ENCODE measurements at regions not wholly inside any gene's neighbourhood (a gene's known extent, or its start where the extent isn't known, plus 50 kb on each side); places are given as distances from the start of the nearest gene placed in this dataset.
A peak's percentile ranks its signal among the peaks of the same experiment; 100 is the strongest.

GRCh38 chr5:114657342-114658130, 295.7 kb downstream of the KCNN2 start:
- DNase-seq, result no peak

GRCh38 chr5:114649878-114650277, 288.0 kb downstream of the KCNN2 start:
- no peak for DNase-seq

- no peak for DNase-seq
Observed at GRCh38 chr5:114648940-114649339, 287.1 kb downstream of the KCNN2 start.

GRCh38 chr5:114644576-114644975, 282.7 kb downstream of the KCNN2 start:
- no peak for DNase-seq

- DNase-seq, result no peak
Observed at GRCh38 chr5:114636271-114636670, 274.4 kb downstream of the KCNN2 start.

- DNase-seq, result peak; percentile 30
Observed at GRCh38 chr5:114634967-114635901, 273.4 kb downstream of the KCNN2 start.

- no peak for DNase-seq
Observed at GRCh38 chr5:114634517-114634916, 272.6 kb downstream of the KCNN2 start.

GRCh38 chr5:114612406-114612805, 250.5 kb downstream of the KCNN2 start:
- DNase-seq, result no peak

GRCh38 chr5:114581136-114581535, 219.3 kb downstream of the KCNN2 start:
- peak; percentile 14 for DNase-seq

- no peak for DNase-seq
Observed at GRCh38 chr5:114565871-114566270, 204.0 kb downstream of the KCNN2 start.

- no peak for DNase-seq
Observed at GRCh38 chr5:114565139-114565538, 203.3 kb downstream of the KCNN2 start.

- DNase-seq, result no peak
Observed at GRCh38 chr5:114561415-114561814, 199.5 kb downstream of the KCNN2 start.

Data from tongue (tissue), 1 donor.